ENCODE measurements at regions not wholly inside any gene's neighbourhood (a gene's known extent, or its start where the extent isn't known, plus 50 kb on each side); places are given as distances from the start of the nearest gene placed in this dataset.

DNA sequence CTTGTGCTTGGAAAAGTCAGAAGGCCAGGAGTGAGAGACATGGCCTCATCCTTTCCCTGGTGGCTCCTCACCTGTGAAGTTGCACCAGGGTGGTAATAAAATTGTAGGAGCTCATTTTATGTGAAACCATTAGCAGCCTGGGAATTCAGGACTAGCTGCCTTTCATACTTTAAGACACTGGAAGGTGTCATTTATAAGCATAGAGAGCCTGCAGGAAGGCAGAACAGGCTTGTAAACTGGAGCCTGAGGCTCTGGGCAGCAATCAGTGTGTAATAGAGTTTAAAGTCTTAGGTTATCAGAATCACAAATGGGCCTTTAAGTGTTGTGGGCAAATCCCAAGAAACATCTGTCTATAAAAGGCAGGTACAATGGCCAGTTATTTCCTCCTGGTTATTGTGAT, 127.2 kb downstream of the TM9SF2 start:
- TF ChIP-seq, protein P1, sequence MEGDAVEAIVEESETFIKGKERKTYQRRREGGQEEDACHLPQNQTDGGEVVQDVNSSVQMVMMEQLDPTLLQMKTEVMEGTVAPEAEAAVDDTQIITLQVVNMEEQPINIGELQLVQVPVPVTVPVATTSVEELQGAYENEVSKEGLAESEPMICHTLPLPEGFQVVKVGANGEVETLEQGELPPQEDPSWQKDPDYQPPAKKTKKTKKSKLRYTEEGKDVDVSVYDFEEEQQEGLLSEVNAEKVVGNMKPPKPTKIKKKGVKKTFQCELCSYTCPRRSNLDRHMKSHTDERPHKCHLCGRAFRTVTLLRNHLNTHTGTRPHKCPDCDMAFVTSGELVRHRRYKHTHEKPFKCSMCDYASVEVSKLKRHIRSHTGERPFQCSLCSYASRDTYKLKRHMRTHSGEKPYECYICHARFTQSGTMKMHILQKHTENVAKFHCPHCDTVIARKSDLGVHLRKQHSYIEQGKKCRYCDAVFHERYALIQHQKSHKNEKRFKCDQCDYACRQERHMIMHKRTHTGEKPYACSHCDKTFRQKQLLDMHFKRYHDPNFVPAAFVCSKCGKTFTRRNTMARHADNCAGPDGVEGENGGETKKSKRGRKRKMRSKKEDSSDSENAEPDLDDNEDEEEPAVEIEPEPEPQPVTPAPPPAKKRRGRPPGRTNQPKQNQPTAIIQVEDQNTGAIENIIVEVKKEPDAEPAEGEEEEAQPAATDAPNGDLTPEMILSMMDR (IDR thresholded peaks at IDR 0.05; ENCODE audit: poor library complexity): no peak
- TF ChIP-seq EZH2phosphoT487 (IDR thresholded peaks at IDR 0.05; ENCODE audit: low read depth, severe bottlenecking, unreplicated experiment) (no peak), EZH2 (IDR thresholded peaks at IDR 0.05; ENCODE audit: borderline replicate concordance) (no peak)

Data from hepatocyte (in vitro differentiated cells).